MM.1S (cell line): ENCODE measurements at regions not wholly inside any gene's neighbourhood (a gene's known extent, or its start where the extent isn't known, plus 50 kb on each side); places are given as distances from the start of the nearest gene placed in this dataset.

ENCODE experiments used
- EZH2 ChIP-seq: fragments of 300-600 bp; sonication (generic); optimal IDR thresholded peaks from 2 replicates; pipeline ENCODE3; 2017; ENCODE audit warnings: low read depth, mild to moderate bottlenecking, antibody characterized with exemption, low read length, mixed read lengths
- EZH2phosphoT487 ChIP-seq: fragments of 300-600 bp; sonication (generic); IDR thresholded peaks from 2 replicates; pipeline ENCODE4 v1.6.1; 2018; ENCODE audit warnings: antibody characterized with exemption, low read length
- TF ChIP-seq, protein P1 (sequence below): fragments of 300-600 bp; sonication (generic); IDR thresholded peaks from 2 replicates; pipeline ENCODE4 v1.5.1; 2016; ENCODE audit warnings: antibody characterized with exemption, low read length, mixed read lengths

DNA sequence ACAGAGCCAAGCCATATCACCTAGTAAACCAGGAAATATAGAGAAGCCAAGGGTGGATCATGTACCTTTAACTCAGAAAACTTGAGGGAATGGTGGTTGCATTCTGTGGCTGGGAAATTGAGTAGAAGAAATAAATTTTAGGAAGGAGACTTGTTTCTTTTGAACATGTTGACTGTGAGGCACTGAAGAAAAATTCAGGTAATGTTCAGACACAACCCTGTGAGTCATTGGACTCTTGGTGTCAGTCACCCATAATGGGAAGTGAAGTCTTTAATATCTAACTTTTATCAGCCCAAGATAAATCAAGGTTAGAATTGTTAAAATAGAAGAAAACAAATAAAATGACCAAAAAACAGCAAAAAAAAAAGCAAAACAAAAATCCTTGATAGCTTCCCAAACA lies 98.8 kb upstream of the GRIK2 start:
- TF ChIP-seq, protein P1, sequence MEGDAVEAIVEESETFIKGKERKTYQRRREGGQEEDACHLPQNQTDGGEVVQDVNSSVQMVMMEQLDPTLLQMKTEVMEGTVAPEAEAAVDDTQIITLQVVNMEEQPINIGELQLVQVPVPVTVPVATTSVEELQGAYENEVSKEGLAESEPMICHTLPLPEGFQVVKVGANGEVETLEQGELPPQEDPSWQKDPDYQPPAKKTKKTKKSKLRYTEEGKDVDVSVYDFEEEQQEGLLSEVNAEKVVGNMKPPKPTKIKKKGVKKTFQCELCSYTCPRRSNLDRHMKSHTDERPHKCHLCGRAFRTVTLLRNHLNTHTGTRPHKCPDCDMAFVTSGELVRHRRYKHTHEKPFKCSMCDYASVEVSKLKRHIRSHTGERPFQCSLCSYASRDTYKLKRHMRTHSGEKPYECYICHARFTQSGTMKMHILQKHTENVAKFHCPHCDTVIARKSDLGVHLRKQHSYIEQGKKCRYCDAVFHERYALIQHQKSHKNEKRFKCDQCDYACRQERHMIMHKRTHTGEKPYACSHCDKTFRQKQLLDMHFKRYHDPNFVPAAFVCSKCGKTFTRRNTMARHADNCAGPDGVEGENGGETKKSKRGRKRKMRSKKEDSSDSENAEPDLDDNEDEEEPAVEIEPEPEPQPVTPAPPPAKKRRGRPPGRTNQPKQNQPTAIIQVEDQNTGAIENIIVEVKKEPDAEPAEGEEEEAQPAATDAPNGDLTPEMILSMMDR = no peak
- TF ChIP-seq EZH2phosphoT487 = no peak
- no peak for TF ChIP-seq EZH2
